RWPE2 (cell line): ENCODE measurements at regions not wholly inside any gene's neighbourhood (a gene's known extent, or its start where the extent isn't known, plus 50 kb on each side); places are given as distances from the start of the nearest gene placed in this dataset.

ENCODE experiments used
- ATAC-seq: fragments of 200-7000 bp; cut with Tn5 transposase; 3 replicates; pipeline ENCODE4 v1.9.1; 2021; ENCODE audit warnings: low read depth
- DNase-seq: peaks from one replicate; pipeline ENCODE4 v3.0.0-alpha.2; 2020; ENCODE audit warnings: low spot score
- H3K27ac ChIP-seq: fragments of 450-650 bp; 2 replicates; pipeline ENCODE4 v1.5.1; 2017; ENCODE audit warnings: mild to moderate bottlenecking; ENCODE audit not compliant: poor library complexity, severe bottlenecking
- H3K27me3 ChIP-seq: fragments of 250-450 bp; sonication (Bioruptor Pico); 2 replicates; pipeline ENCODE4 v1.5.1; 2021; ENCODE audit warnings: mild to moderate bottlenecking, moderate library complexity; ENCODE audit not compliant: insufficient read depth, poor library complexity, severe bottlenecking
- H3K36me3 ChIP-seq: fragments of 250-450 bp; sonication (Bioruptor Pico); 2 replicates; pipeline ENCODE4 v1.5.1; 2020; ENCODE audit warnings: low read depth, mild to moderate bottlenecking, moderate library complexity
- H3K4me1 ChIP-seq: fragments of 250-450 bp; sonication (Bioruptor Pico); 2 replicates; pipeline ENCODE4 v1.5.1; 2021; ENCODE audit warnings: mild to moderate bottlenecking, moderate library complexity; ENCODE audit not compliant: insufficient read depth, poor library complexity, severe bottlenecking
- H3K4me3 ChIP-seq: fragments of 250-450 bp; sonication (Bioruptor Pico); 2 replicates; pipeline ENCODE4 v1.5.1; 2021; ENCODE audit warnings: mild to moderate bottlenecking, moderate library complexity; ENCODE audit not compliant: severe bottlenecking
- H3K9me3 ChIP-seq: fragments of 250-450 bp; sonication (Bioruptor Pico); 2 replicates; pipeline ENCODE4 v1.5.1; 2021; ENCODE audit warnings: mild to moderate bottlenecking, moderate library complexity; ENCODE audit not compliant: severe bottlenecking
- CTCF ChIP-seq: fragments of 450-650 bp; IDR thresholded peaks from one replicate; pipeline ENCODE4 v1.5.1; 2017; ENCODE audit warnings: mild to moderate bottlenecking, moderate library complexity; ENCODE audit not compliant: poor library complexity, severe bottlenecking

DNA sequence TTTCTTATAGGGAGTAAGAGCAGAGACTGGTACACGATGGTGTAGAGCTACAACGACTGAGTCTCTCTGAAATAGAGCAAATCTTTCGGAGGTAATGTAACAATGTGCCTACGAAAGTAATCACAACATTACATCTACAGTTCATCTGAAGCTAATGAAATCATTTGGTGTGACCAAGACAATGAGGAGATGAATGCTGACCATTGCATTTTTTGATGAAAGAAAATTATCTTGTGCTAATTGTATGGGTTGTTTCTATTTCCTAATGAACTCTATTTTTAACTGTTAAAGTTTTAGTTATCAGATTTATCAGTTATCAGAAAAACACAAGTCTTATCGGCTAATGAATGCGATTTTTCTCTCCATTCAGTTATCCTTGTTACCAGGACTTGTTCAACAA lies 913.4 kb downstream of the SLITRK6 start:
- no peak overlapping the region for H3K4me3 ChIP-seq
- H3K9me3 ChIP-seq = no peaks in the 10 kb centered on the region
- H3K27me3 ChIP-seq = no peaks in the 10 kb centered on the region
- no peaks in the 10 kb centered on the region for H3K4me1 ChIP-seq
- H3K27ac ChIP-seq = no peak overlapping the region
- no peak for DNase-seq
- ATAC-seq = no peak
- no peak for TF ChIP-seq CTCF
- no peaks in the 10 kb centered on the region for H3K36me3 ChIP-seq

DNA sequence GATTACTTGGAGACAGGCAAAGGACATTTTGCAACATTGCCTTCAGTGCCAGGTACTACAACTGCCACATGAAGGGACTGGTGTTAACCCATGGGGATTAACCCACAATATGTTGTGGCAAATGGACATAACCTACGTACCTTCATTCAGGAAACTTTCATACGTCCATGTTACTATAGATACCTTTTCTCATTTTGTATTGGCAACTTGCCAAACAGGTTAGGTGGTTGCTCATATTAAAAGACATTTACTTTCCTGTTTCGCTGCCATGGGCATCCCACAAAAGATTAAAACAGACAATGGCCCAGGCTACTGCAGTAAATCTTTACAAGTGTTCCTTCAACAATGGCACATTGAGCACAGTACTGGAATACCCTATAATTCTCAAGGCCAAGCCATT lies 925.3 kb downstream of the SLITRK6 start:
- no peak overlapping the region for H3K4me3 ChIP-seq

DNA sequence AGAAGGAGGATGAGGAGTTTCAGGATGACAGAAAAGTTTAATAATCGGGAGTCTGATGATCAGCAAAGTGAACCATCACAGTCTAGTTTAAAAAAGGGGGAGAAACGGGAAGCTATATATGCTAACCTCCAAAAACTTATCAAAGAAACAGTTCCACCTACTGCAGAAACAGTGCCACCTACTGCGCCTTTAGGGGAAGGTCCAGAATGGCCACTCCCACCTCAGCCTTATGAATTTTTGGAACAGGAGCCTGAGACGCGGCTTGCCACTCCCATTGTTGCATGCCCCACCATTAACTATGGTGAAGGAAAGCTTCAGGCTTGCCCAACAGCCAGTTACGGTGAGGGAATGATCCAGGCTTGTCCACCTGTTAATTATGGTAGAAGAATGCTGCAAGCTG lies 929.0 kb downstream of the SLITRK6 start:
- no peak for DNase-seq
- Histone ChIP-seq H3K9me3 (no peaks in the 10 kb centered on the region), H3K36me3 (no peaks in the 10 kb centered on the region), H3K4me3 (no peak overlapping the region), H3K27ac (no peak overlapping the region), H3K27me3 (no peaks in the 10 kb centered on the region), H3K4me1 (no peaks in the 10 kb centered on the region)
- ATAC-seq = no peak
- no peak for TF ChIP-seq CTCF

More for the DNA sequence above, 925.3 kb downstream of the SLITRK6 start:
- Histone ChIP-seq H3K27me3 (no peaks in the 10 kb centered on the region), H3K27ac (no peak overlapping the region), H3K9me3 (no peaks in the 10 kb centered on the region), H3K4me1 (no peaks in the 10 kb centered on the region), H3K36me3 (no peaks in the 10 kb centered on the region)
- no peak for ATAC-seq
- no peak for DNase-seq
- no peak for TF ChIP-seq CTCF

- Histone ChIP-seq H3K4me1 (no peaks in the 10 kb centered on the region), H3K9me3 (no peaks in the 10 kb centered on the region), H3K36me3 (no peaks in the 10 kb centered on the region), H3K4me3 (no peak overlapping the region), H3K27ac (no peak overlapping the region), H3K27me3 (no peaks in the 10 kb centered on the region)
- no peak for DNase-seq
- no peak for TF ChIP-seq CTCF
- no peak for ATAC-seq
Observed at GRCh38 chr13:84867246-84867645, 932.0 kb downstream of the SLITRK6 start.

- ATAC-seq = no peak
- H3K4me3 ChIP-seq = no peak overlapping the region
Observed at GRCh38 chr13:84865783-84866221, 933.4 kb downstream of the SLITRK6 start.

More at GRCh38 chr13:84865783-84866221, 933.4 kb downstream of the SLITRK6 start:
- Histone ChIP-seq H3K36me3 (no peaks in the 10 kb centered on the region), H3K9me3 (no peaks in the 10 kb centered on the region), H3K27me3 (no peaks in the 10 kb centered on the region), H3K27ac (no peak overlapping the region), H3K4me1 (no peaks in the 10 kb centered on the region)
- no peak for DNase-seq
- no peak for TF ChIP-seq CTCF
